IMR-90 (cell line): ENCODE measurements at regions not wholly inside any gene's neighbourhood (a gene's known extent, or its start where the extent isn't known, plus 50 kb on each side); places are given as distances from the start of the nearest gene placed in this dataset.

Experiments
- ATAC-seq: fragments of 200-7000 bp; cut with Tn5 transposase; 2 replicates; pipeline ENCODE4 v1.9.1; 2020; ENCODE audit warnings: low read depth, mild to moderate bottlenecking, moderate library complexity
- BruUV-seq: library from RNA; stranded (reverse); fragments of 400-500 nt; replicated peaks from 2 replicates; lab custom pipeline; 2021; lab: Mats Ljungman, UMichigan
- CTCF ChIA-PET: fragments of 300-600 bp; formaldehyde crosslinking; extraction: SDS; loops from one replicate; lab custom pipeline; 2021; ENCODE audit warnings: antibody characterized with exemption; lab: Yijun Ruan, JAX
- POLR2A ChIA-PET: fragments of 300-600 bp; sonication (Branson Sonifier 250); formaldehyde crosslinking; loops from one replicate; lab custom pipeline; 2022; ENCODE audit warnings: antibody characterized with exemption; ENCODE audit not compliant: unreplicated experiment; lab: Charles Lee
- DNase-seq: peaks from one replicate; pipeline ENCODE4 v3.0.0; 2013
- H2AFZ ChIP-seq: replicated peaks from 2 replicates; pipeline ENCODE3; 2013; ENCODE audit warnings: low read length, mild to moderate bottlenecking; ENCODE audit not compliant: poor library complexity
- H2AK5ac ChIP-seq: 2 replicates; pipeline ENCODE4 v1.6.1; 2013; ENCODE audit warnings: low read depth, low read length, inconsistent platforms
- H2AK9ac ChIP-seq: replicated peaks from 2 replicates; pipeline ENCODE3; 2013; ENCODE audit warnings: mild to moderate bottlenecking, low read depth, low read length, moderate library complexity; ENCODE audit not compliant: poor library complexity
- H2BK120ac ChIP-seq: 2 replicates; pipeline ENCODE4 v1.6.1; 2013; ENCODE audit warnings: low read depth, low read length, inconsistent platforms
- H2BK15ac ChIP-seq: 3 replicates; pipeline ENCODE4 v1.6.1; 2013; ENCODE audit warnings: low read depth, low read length, inconsistent platforms
- H2BK20ac ChIP-seq: 2 replicates; pipeline ENCODE4 v1.6.1; 2013; ENCODE audit warnings: low read depth, mild to moderate bottlenecking, inconsistent platforms, low read length, moderate library complexity
- H2BK5ac ChIP-seq: 2 replicates; pipeline ENCODE4 v1.6.1; 2013; ENCODE audit warnings: mild to moderate bottlenecking, low read depth, low read length, inconsistent platforms; ENCODE audit not compliant: poor library complexity, severe bottlenecking
- H3K14ac ChIP-seq: replicated peaks from 2 replicates; pipeline ENCODE4 v1.6.1; 2013; ENCODE audit warnings: low read depth, low read length, inconsistent platforms
- H3K18ac ChIP-seq: 2 replicates; pipeline ENCODE4 v1.6.1; 2013; ENCODE audit warnings: low read depth, low read length, control low read depth
- H3K23ac ChIP-seq: 2 replicates; pipeline ENCODE4 v1.6.1; 2013; ENCODE audit warnings: low read depth, low read length, inconsistent platforms
- H3K27ac ChIP-seq: 2 replicates; pipeline ENCODE4 v1.5.1; 2013; ENCODE audit warnings: mild to moderate bottlenecking, control low read depth, low read length; ENCODE audit not compliant: insufficient read depth
- H3K27me3 ChIP-seq: 2 replicates; pipeline ENCODE4 v1.6.1; 2013; ENCODE audit warnings: low read length; ENCODE audit not compliant: control insufficient read depth, insufficient read depth
- H3K36me3 ChIP-seq: 2 replicates; pipeline ENCODE4 v1.6.1; 2013; ENCODE audit warnings: low read length, mixed read lengths; ENCODE audit not compliant: control insufficient read depth, insufficient read depth
- H3K4ac ChIP-seq: 2 replicates; pipeline ENCODE4 v1.6.1; 2013; ENCODE audit warnings: low read depth, low read length, inconsistent platforms
- H3K4me1 ChIP-seq: 2 replicates; pipeline ENCODE4 v1.6.1; 2013; ENCODE audit warnings: low read length, mixed read lengths; ENCODE audit not compliant: control insufficient read depth, insufficient read depth
- H3K4me2 ChIP-seq: 2 replicates; pipeline ENCODE4 v1.6.1; 2013; ENCODE audit warnings: low read depth, mild to moderate bottlenecking, control low read depth, low read length, moderate library complexity
- H3K4me3 ChIP-seq: 2 replicates; pipeline ENCODE4 v1.5.1; 2013; ENCODE audit warnings: low read depth, mild to moderate bottlenecking, control low read depth, low read length, moderate library complexity; ENCODE audit not compliant: insufficient read depth
- H3K56ac ChIP-seq: 2 replicates; pipeline ENCODE4 v1.6.1; 2013; ENCODE audit warnings: low read length, inconsistent platforms; ENCODE audit not compliant: insufficient read depth; ENCODE audit errors: extremely low read depth
- H3K79me1 ChIP-seq, 2 experiments: 2 replicates each; pipeline ENCODE4 v1.6.1; 2013; ENCODE audit warnings: low read length in 2 of 2, inconsistent platforms in 1 of 2, low read depth in 1 of 2
- H3K9ac ChIP-seq: 2 replicates; pipeline ENCODE4 v1.6.1; 2013; ENCODE audit warnings: low read depth, low read length, control low read depth
- H3K9me1 ChIP-seq: 2 replicates; pipeline ENCODE4 v1.6.1; 2013; ENCODE audit warnings: low read length, inconsistent platforms; ENCODE audit not compliant: insufficient read depth
- H3K9me3 ChIP-seq: 2 replicates; pipeline ENCODE4 v1.6.1; 2013; ENCODE audit warnings: low read length; ENCODE audit not compliant: control insufficient read depth, insufficient read depth
- H4K20me1 ChIP-seq: 2 replicates; pipeline ENCODE4 v1.6.1; 2013; ENCODE audit warnings: low read length, inconsistent platforms; ENCODE audit not compliant: insufficient read depth
- H4K5ac ChIP-seq: 2 replicates; pipeline ENCODE4 v1.6.1; 2013; ENCODE audit warnings: mild to moderate bottlenecking, low read depth, low read length, control low read depth
- H4K8ac ChIP-seq, 2 experiments: 2 replicates each; pipeline ENCODE4 v1.6.1; 2013; ENCODE audit warnings: low read depth in 2 of 2, low read length in 2 of 2, control low read depth in 1 of 2, inconsistent platforms in 1 of 2
- H4K91ac ChIP-seq: 2 replicates; pipeline ENCODE4 v1.6.1; 2013; ENCODE audit warnings: low read depth, low read length, inconsistent platforms; ENCODE audit not compliant: insufficient read depth
- CHD1 ChIP-seq: IDR thresholded peaks from 2 replicates; pipeline ENCODE4 v1.6.1; 2012; ENCODE audit warnings: low read depth, low read length, improper control_type of control experiment
- CTCF ChIP-seq: conservative IDR thresholded peaks from 2 replicates; pipeline ENCODE4 v1.5.1; 2012; ENCODE audit warnings: mild to moderate bottlenecking, low read depth, low read length, improper control_type of control experiment
- FOS ChIP-seq: fragments of 150-350 bp; IDR thresholded peaks from 2 replicates; pipeline ENCODE4 v1.6.1; 2016; ENCODE audit warnings: low read depth, low read length
- MAFK ChIP-seq: IDR thresholded peaks from 2 replicates; pipeline ENCODE4 v1.6.1; 2012; ENCODE audit warnings: low read depth, low read length, improper control_type of control experiment
- MXI1 ChIP-seq: IDR thresholded peaks from 2 replicates; pipeline ENCODE4 v1.6.1; 2012; ENCODE audit warnings: low read depth, mild to moderate bottlenecking, low read length, moderate library complexity, borderline replicate concordance
- POLR2A ChIP-seq: IDR thresholded peaks from 2 replicates; pipeline ENCODE4 v1.6.1; 2012; ENCODE audit warnings: mild to moderate bottlenecking, low read depth, low read length
- RFX5 ChIP-seq: IDR thresholded peaks from 2 replicates; pipeline ENCODE4 v1.8.0; 2012; ENCODE audit warnings: low read depth, mild to moderate bottlenecking, low read length, moderate library complexity
- SMC3 ChIP-seq: fragments of 150-350 bp; IDR thresholded peaks from 2 replicates; pipeline ENCODE4 v1.6.1; 2016; ENCODE audit warnings: low read depth, mild to moderate bottlenecking, antibody characterized with exemption, low read length, moderate library complexity
- USF2 ChIP-seq: fragments of 150-350 bp; IDR thresholded peaks from 2 replicates; pipeline ENCODE4 v1.6.1; 2017; ENCODE audit warnings: mild to moderate bottlenecking, antibody characterized with exemption, low read length, low read depth
- WGBS, 2 experiments: methylation state at CpG; one replicate each; pipeline versions ENCODE4 v1.1.5 to v1.1.7; 2013; ENCODE audit warnings: missing lambda C conversion rate in 2 of 2; ENCODE audit not compliant: insufficient read length in 1 of 2; ENCODE audit errors: extremely low coverage in 2 of 2; 5-methylcytosine and 5-hydroxymethylcytosine counted together
- dilution Hi-C: fragments of 300-500 bp; cut with HindIII; formaldehyde crosslinking; loops from one replicate; pipeline ENCODE4 v1.14.3; 2018; ENCODE audit warnings: low sequenced_read_pairs; ENCODE audit not compliant: unreplicated experiment
- in situ Hi-C: fragments of 300-500 bp; cut with MboI; formaldehyde crosslinking; loops from 3 replicates; pipeline ENCODE4 v1.14.3; 2019; ENCODE audit warnings: low sequenced_read_pairs, inconsistent platforms, mixed read lengths
- intact Hi-C: fragments of 100-400 bp; cut with micrococcal nuclease; formaldehyde crosslinking; loops from 2 replicates; pipeline ENCODE4 v1.10.0; 2022

GRCh38 chr1:244160455-244161235 is 109.6 kb downstream of the ZBTB18 start:
- peaks cover 18% of the 10 kb centered on the region for H3K4me1 ChIP-seq
- H3K9ac ChIP-seq = no peak overlapping the region
- DNase-seq = no peak
- dilution Hi-C loops = no loop called here
- no peak overlapping the region for H3K27ac ChIP-seq
- no peak overlapping the region for H2BK5ac ChIP-seq
- no peak overlapping the region for H3K4me2 ChIP-seq
- WGBS, 2 experiments = no CpG with 5 or more reads among the region's 9 CpGs
- H3K79me1 ChIP-seq = no peaks in the 10 kb centered on the region
- no peaks in the 10 kb centered on the region for H3K27me3 ChIP-seq
- H3K18ac ChIP-seq = peak overlapping the region; percentile 37; the same call in 1 of the 2 replicates
- H3K14ac ChIP-seq = peak overlapping the region; percentile 54
- POLR2A ChIA-PET = no interaction called here
- H3K9me3 ChIP-seq = no peaks in the 10 kb centered on the region
- peak overlapping the region; percentile 50; the same call in 2 of the 3 replicates for H2BK15ac ChIP-seq
- CTCF ChIA-PET = no interaction called here
- H2BK120ac ChIP-seq = peak overlapping the region; percentile 27; the same call in 1 of the 2 replicates
- intact Hi-C loops = no loop called here
- ATAC-seq = no peak
- no peak overlapping the region for H3K56ac ChIP-seq
- H2AK5ac ChIP-seq = peak overlapping the region; percentile 7
- peak overlapping the region; percentile 27; the same call in 1 of the 2 replicates for H3K4ac ChIP-seq
- no peak overlapping the region for H2AK9ac ChIP-seq
- H4K5ac ChIP-seq = no peak overlapping the region
- no TSS peak for BruUV-seq
- H3K23ac ChIP-seq = no peak overlapping the region
- H3K9me1 ChIP-seq = peaks cover 21% of the 10 kb centered on the region; the same call in 1 of the 2 replicates
- H3K36me3 ChIP-seq = no peaks in the 10 kb centered on the region
- TF ChIP-seq CTCF = no peak
- TF ChIP-seq FOS = no peak
- no peak for TF ChIP-seq MXI1
- TF ChIP-seq MAFK = no peak
- no peak for TF ChIP-seq RFX5
- no peak for TF ChIP-seq USF2
- no peak for TF ChIP-seq POLR2A
- no peak for TF ChIP-seq CHD1
- TF ChIP-seq SMC3 = no peak
- H4K8ac ChIP-seq = no peak overlapping the region
- H2AFZ ChIP-seq = no peak overlapping the region
- no peaks in the 10 kb centered on the region for H4K20me1 ChIP-seq
- in situ Hi-C loops = no loop called here
- no peak overlapping the region for H4K91ac ChIP-seq
- peak overlapping the region; percentile 65; the same call in 1 of the 2 replicates for H2BK20ac ChIP-seq
- no peak overlapping the region for H3K4me3 ChIP-seq
